OCI-LY7 (cell line): ENCODE measurements at regions not wholly inside any gene's neighbourhood (a gene's known extent, or its start where the extent isn't known, plus 50 kb on each side); places are given as distances from the start of the nearest gene placed in this dataset.

ENCODE experiments used
- BruUV-seq: library from RNA; stranded (reverse); fragments of 400-500 nt; replicated peaks from 2 replicates; lab custom pipeline; 2021; lab: Mats Ljungman, UMichigan
- CTCF ChIA-PET: fragments of 300-600 bp; sonication (Branson Sonifier 250); formaldehyde crosslinking; loops from one replicate; lab custom pipeline; 2022; ENCODE audit warnings: antibody characterized with exemption; ENCODE audit not compliant: unreplicated experiment; lab: Charles Lee
- POLR2A ChIA-PET: fragments of 300-600 bp; sonication (Branson Sonifier 250); formaldehyde crosslinking; loops from one replicate; lab custom pipeline; 2022; ENCODE audit warnings: antibody characterized with exemption; lab: Charles Lee
- DNase-seq: peaks from one replicate; pipeline ENCODE4 v3.0.0-alpha.2; 2015; ENCODE audit warnings: low spot score
- H2AFZ ChIP-seq: fragments of 200-600 bp; sonication (generic), shearing (Covaris generic); 2 replicates; pipeline ENCODE4 v1.6.1; 2014; ENCODE audit warnings: mild to moderate bottlenecking, antibody characterized with exemption, low read length, moderate library complexity
- H3K27ac ChIP-seq: fragments of 200-600 bp; sonication (generic); 2 replicates; pipeline ENCODE4 v1.5.1; 2014; ENCODE audit warnings: mixed run types, low read depth, mild to moderate bottlenecking, moderate library complexity, low read length, inconsistent platforms; ENCODE audit not compliant: poor library complexity, severe bottlenecking
- H3K36me3 ChIP-seq: fragments of 200-600 bp; sonication (generic); 2 replicates; pipeline ENCODE4 v1.6.1; 2014; ENCODE audit warnings: mild to moderate bottlenecking, antibody characterized with exemption, low read length, moderate library complexity, mixed read lengths; ENCODE audit not compliant: insufficient read depth
- H3K4me1 ChIP-seq: fragments of 200-600 bp; sonication (generic); 2 replicates; pipeline ENCODE4 v1.5.1; 2014; ENCODE audit warnings: mild to moderate bottlenecking, low read length; ENCODE audit not compliant: insufficient read depth, poor library complexity, severe bottlenecking
- H3K4me2 ChIP-seq: fragments of 200-600 bp; sonication (generic); 2 replicates; pipeline ENCODE4 v1.6.1; 2014; ENCODE audit warnings: mild to moderate bottlenecking, low read length
- H3K4me3 ChIP-seq: fragments of 200-600 bp; sonication (generic); 2 replicates; pipeline ENCODE4 v1.5.1; 2014; ENCODE audit warnings: mild to moderate bottlenecking, low read depth, low read length; ENCODE audit not compliant: poor library complexity, severe bottlenecking
- H3K79me2 ChIP-seq: fragments of 200-600 bp; sonication (generic); 2 replicates; pipeline ENCODE4 v1.6.1; 2016; ENCODE audit warnings: low read depth, mild to moderate bottlenecking, low read length, moderate library complexity, mixed read lengths; ENCODE audit not compliant: insufficient read depth
- H3K9me2 ChIP-seq: fragments of 200-600 bp; sonication (generic); 2 replicates; pipeline ENCODE4 v1.6.1; 2016; ENCODE audit warnings: mild to moderate bottlenecking, low read length, mixed read lengths; ENCODE audit not compliant: insufficient read depth
- H3K9me3 ChIP-seq: fragments of 200-600 bp; sonication (generic); 2 replicates; pipeline ENCODE4 v1.6.1; 2014; ENCODE audit warnings: mild to moderate bottlenecking, mixed run types, low read length, mixed read lengths
- H4K20me1 ChIP-seq: fragments of 200-600 bp; sonication (generic); 2 replicates; pipeline ENCODE4 v1.6.1; 2014; ENCODE audit warnings: mild to moderate bottlenecking, antibody characterized with exemption, low read length, moderate library complexity, mixed read lengths; ENCODE audit not compliant: insufficient read depth
- CTCF ChIP-seq: fragments of 200-600 bp; sonication (generic); conservative IDR thresholded peaks from 2 replicates; pipeline ENCODE4 v1.5.1; 2014; ENCODE audit warnings: mild to moderate bottlenecking, antibody characterized with exemption, low read length, moderate library complexity, mixed read lengths
- EZH2phosphoT487 ChIP-seq: fragments of 200-600 bp; sonication (generic); IDR thresholded peaks from 2 replicates; pipeline ENCODE4 v1.6.1; 2018; ENCODE audit warnings: low read depth, borderline replicate concordance, mild to moderate bottlenecking, mixed run types, antibody characterized with exemption, low read length, moderate library complexity, mixed read lengths
- intact Hi-C: fragments of 100-400 bp; cut with micrococcal nuclease; formaldehyde crosslinking; loops from one replicate; pipeline ENCODE4 v1.10.0; 2022; ENCODE audit not compliant: unreplicated experiment

- H3K4me1 ChIP-seq: no peaks in the 10 kb centered on the region
- no peaks in the 10 kb centered on the region for H3K79me2 ChIP-seq
- POLR2A ChIA-PET: interaction anchor here (0.6 kb wide), 1 partner anchor 515 kb away, joined by 3 read pairs; no protein-coding TSS in a partner anchor
- no peaks in the 10 kb centered on the region for H3K9me2 ChIP-seq
- no peaks in the 10 kb centered on the region for H4K20me1 ChIP-seq
- H3K4me3 ChIP-seq: no peak overlapping the region
- no peaks in the 10 kb centered on the region for H3K36me3 ChIP-seq
- intact Hi-C loops: no loop called here
- no peak overlapping the region for H3K27ac ChIP-seq
- BruUV-seq: no TSS peak
- no peak for TF ChIP-seq EZH2phosphoT487
- no peak for TF ChIP-seq CTCF
- H2AFZ ChIP-seq: no peak overlapping the region
- H3K9me3 ChIP-seq: no peaks in the 10 kb centered on the region
- H3K4me2 ChIP-seq: no peak overlapping the region
- CTCF ChIA-PET: no interaction called here
- no peak for DNase-seq
Observed at GRCh38 chr11:28728666-28729065, 620.5 kb downstream of the METTL15 start.

- POLR2A ChIA-PET: interaction anchor here (0.7 to 0.8 kb wide), 2 partner anchors 30 to 209 kb away, joined by 3 to 5 read pairs; no protein-coding TSS in a partner anchor
- Histone ChIP-seq H2AFZ (no peak overlapping the region), H3K27ac (no peak overlapping the region), H3K79me2 (no peaks in the 10 kb centered on the region), H4K20me1 (no peaks in the 10 kb centered on the region), H3K4me3 (no peak overlapping the region), H3K9me3 (no peaks in the 10 kb centered on the region), H3K4me2 (no peak overlapping the region), H3K36me3 (no peaks in the 10 kb centered on the region), H3K4me1 (no peaks in the 10 kb centered on the region), H3K9me2 (no peaks in the 10 kb centered on the region)
- DNase-seq: no peak
- no TSS peak for BruUV-seq
- no peak for TF ChIP-seq CTCF
- TF ChIP-seq EZH2phosphoT487: no peak
- CTCF ChIA-PET: interaction anchor here (0.6 kb wide), 1 partner anchor 1231 kb away, joined by 3 read pairs; no protein-coding TSS in a partner anchor
- intact Hi-C loops: no loop called here
Observed at GRCh38 chr11:28727254-28727653, 619.1 kb downstream of the METTL15 start.

- Histone ChIP-seq H3K4me2 (no peak overlapping the region), H3K4me1 (no peaks in the 10 kb centered on the region), H2AFZ (no peak overlapping the region), H3K79me2 (no peaks in the 10 kb centered on the region), H3K36me3 (no peaks in the 10 kb centered on the region), H3K27ac (no peak overlapping the region), H4K20me1 (no peaks in the 10 kb centered on the region), H3K9me2 (no peaks in the 10 kb centered on the region), H3K9me3 (no peaks in the 10 kb centered on the region), H3K4me3 (no peak overlapping the region)
- CTCF ChIA-PET: no interaction called here
- TF ChIP-seq CTCF (no peak), EZH2phosphoT487 (no peak)
- intact Hi-C loops: no loop called here
- no peak for DNase-seq
- no TSS peak for BruUV-seq
- POLR2A ChIA-PET: interaction anchor here (0.8 kb wide), 1 partner anchor 31 kb away, joined by 3 read pairs; no protein-coding TSS in a partner anchor
Observed at GRCh38 chr11:28726432-28726831, 618.2 kb downstream of the METTL15 start.
